ENCODE measurements at regions not wholly inside any gene's neighbourhood (a gene's known extent, or its start where the extent isn't known, plus 50 kb on each side); places are given as distances from the start of the nearest gene placed in this dataset.
A peak's percentile ranks its signal among the peaks of the same experiment; 100 is the strongest.

GRCh38 chr7:45235905-45236304, 78.3 kb downstream of the RAMP3 start:
- no peak for DNase-seq (ENCODE audit: low read depth)

GRCh38 chr7:45236666-45237065, 79.1 kb downstream of the RAMP3 start:
- DNase-seq (ENCODE audit: low read depth), result no peak

GRCh38 chr7:45237788-45238461, 80.3 kb downstream of the RAMP3 start:
- DNase-seq (ENCODE audit: low read depth), result no peak

- no peak for DNase-seq (ENCODE audit: low read depth)
These were observed 81.2 kb downstream of the RAMP3 start for GRCh38 chr7:45238806-45239205.

GRCh38 chr7:45239486-45239885, 81.9 kb downstream of the RAMP3 start:
- DNase-seq (ENCODE audit: low read depth), result no peak

- DNase-seq (ENCODE audit: low read depth), result no peak
These were observed 82.7 kb downstream of the RAMP3 start for GRCh38 chr7:45240273-45240771.

- DNase-seq (ENCODE audit: low read depth), result no peak
These were observed 83.3 kb downstream of the RAMP3 start for GRCh38 chr7:45240926-45241325.

- DNase-seq (ENCODE audit: low read depth), result no peak
These were observed 83.9 kb downstream of the RAMP3 start for GRCh38 chr7:45241339-45242109.

GRCh38 chr7:45242261-45242660, 84.7 kb downstream of the RAMP3 start:
- DNase-seq (ENCODE audit: low read depth), result no peak

- DNase-seq (ENCODE audit: low read depth), result no peak
These were observed 85.1 kb downstream of the RAMP3 start for GRCh38 chr7:45242698-45243097.

- no peak for DNase-seq (ENCODE audit: low read depth)
These were observed 87.4 kb downstream of the RAMP3 start for GRCh38 chr7:45244981-45245380.

- no peak for DNase-seq (ENCODE audit: low read depth)
These were observed 88.7 kb downstream of the RAMP3 start for GRCh38 chr7:45246339-45246738.

- no peak for DNase-seq (ENCODE audit: low read depth)
These were observed 94.7 kb downstream of the RAMP3 start for GRCh38 chr7:45252248-45252647.

GRCh38 chr7:45252857-45253256, 95.3 kb downstream of the RAMP3 start:
- no peak for DNase-seq (ENCODE audit: low read depth)

GRCh38 chr7:45253368-45253767, 95.8 kb downstream of the RAMP3 start:
- no peak for DNase-seq (ENCODE audit: low read depth)

GRCh38 chr7:45255187-45255586, 97.6 kb downstream of the RAMP3 start:
- no peak for DNase-seq (ENCODE audit: low read depth)

GRCh38 chr7:45256309-45256708, 98.7 kb downstream of the RAMP3 start:
- no peak for DNase-seq (ENCODE audit: low read depth)

- DNase-seq (ENCODE audit: low read depth), result no peak
These were observed 99.2 kb downstream of the RAMP3 start for GRCh38 chr7:45256775-45257174.

- no peak for DNase-seq (ENCODE audit: low read depth)
These were observed 99.7 kb downstream of the RAMP3 start for GRCh38 chr7:45257284-45257683.

- DNase-seq (ENCODE audit: low read depth), result no peak
These were observed 101.1 kb downstream of the RAMP3 start for GRCh38 chr7:45258533-45259226.

GRCh38 chr7:45259227-45259596, 101.6 kb downstream of the RAMP3 start:
- DNase-seq (ENCODE audit: low read depth), result no peak

GRCh38 chr7:45259966-45260646, 102.5 kb downstream of the RAMP3 start:
- peak; percentile 53 for DNase-seq (ENCODE audit: low read depth)

Data from stimulated activated CD8-positive, alpha-beta memory T cell treated with anti-CD3 and anti-CD28 coated beads, Interleukin-4, amount 100 ng/mL, for 24 hours (primary cell).